Left ventricle myocardium inferior (tissue), 1 donor: ENCODE measurements at regions not wholly inside any gene's neighbourhood (a gene's known extent, or its start where the extent isn't known, plus 50 kb on each side); places are given as distances from the start of the nearest gene placed in this dataset.

Experiments used
- DNase-seq: peaks from one replicate; pipeline ENCODE4 v3.0.0-alpha.2; 2020
- H3K27ac ChIP-seq: fragments of 200-600 bp; replicated peaks from 2 replicates; pipeline ENCODE4 v1.8.0; 2021
- H3K27me3 ChIP-seq: fragments of 200-600 bp; 2 replicates; pipeline ENCODE4 v1.8.0; 2021; ENCODE audit warnings: low read depth
- H3K36me3 ChIP-seq: fragments of 200-600 bp; 2 replicates; pipeline ENCODE4 v1.8.0; 2021
- H3K4me1 ChIP-seq: fragments of 200-600 bp; 2 replicates; pipeline ENCODE4 v1.8.0; 2021
- H3K4me3 ChIP-seq: fragments of 200-600 bp; 2 replicates; pipeline ENCODE4 v1.8.0; 2021; ENCODE audit warnings: mild to moderate bottlenecking, moderate library complexity
- H3K9me3 ChIP-seq: fragments of 200-600 bp; replicated peaks from 2 replicates; pipeline ENCODE4 v1.8.0; 2021
- CTCF ChIP-seq: fragments of 200-600 bp; IDR thresholded peaks from 2 replicates; pipeline ENCODE4 v1.8.0; 2021; ENCODE audit warnings: antibody characterized with exemption, mild to moderate bottlenecking, borderline replicate concordance
- intact Hi-C: fragments of 100-400 bp; cut with micrococcal nuclease; formaldehyde crosslinking; loops from one replicate; pipeline ENCODE4 v1.11.0; 2022
- donor health status: DM: no; HTN: yes; CAD: no; lungs with severe emphysema.

DNA sequence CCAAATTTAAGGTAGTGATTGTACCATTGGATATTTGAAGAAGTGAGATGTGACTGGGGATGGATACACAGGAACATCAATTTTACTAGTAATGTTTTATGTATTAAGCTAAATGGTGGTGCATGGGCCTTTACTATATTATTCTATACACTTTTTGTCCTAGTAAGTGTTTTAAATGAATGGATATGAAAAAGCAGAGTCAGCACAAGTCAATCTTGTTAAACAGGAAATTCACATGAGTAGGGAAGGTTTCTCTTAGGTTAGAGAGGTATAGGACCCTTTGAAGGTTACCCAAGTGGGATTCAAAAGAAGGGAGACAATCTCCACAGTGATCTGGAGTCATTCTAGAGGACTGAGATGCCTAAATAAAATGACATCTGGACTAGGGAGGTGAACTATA lies 71.8 kb upstream of the NCKAP5 start:
- Histone ChIP-seq H3K4me1 (peaks cover 12% of the 10 kb centered on the region), H3K27ac (no peak overlapping the region), H3K9me3 (no peaks in the 10 kb centered on the region), H3K27me3 (no peaks in the 10 kb centered on the region), H3K4me3 (no peak overlapping the region), H3K36me3 (no peaks in the 10 kb centered on the region)
- no peak for TF ChIP-seq CTCF
- intact Hi-C loops, result no loop called here
- no peak for DNase-seq

- Histone ChIP-seq H3K9me3 (peaks cover 5% of the 10 kb centered on the region), H3K27me3 (no peaks in the 10 kb centered on the region), H3K36me3 (no peaks in the 10 kb centered on the region), H3K4me3 (no peak overlapping the region), H3K27ac (no peak overlapping the region), H3K4me1 (peaks cover 12% of the 10 kb centered on the region)
- TF ChIP-seq CTCF, result peak; percentile 21
- DNase-seq, result no peak
- intact Hi-C loops, result no loop called here
These were observed 73.2 kb upstream of the NCKAP5 start for GRCh38 chr2:133641497-133641896.

GRCh38 chr2:133641942-133642725 lies 73.9 kb upstream of the NCKAP5 start:
- Histone ChIP-seq H3K4me1 (peaks cover 12% of the 10 kb centered on the region), H3K27me3 (no peaks in the 10 kb centered on the region), H3K36me3 (no peaks in the 10 kb centered on the region), H3K27ac (no peak overlapping the region), H3K4me3 (no peak overlapping the region), H3K9me3 (peaks cover 8% of the 10 kb centered on the region)
- TF ChIP-seq CTCF, result no peak
- intact Hi-C loops, result no loop called here
- no peak for DNase-seq

DNA sequence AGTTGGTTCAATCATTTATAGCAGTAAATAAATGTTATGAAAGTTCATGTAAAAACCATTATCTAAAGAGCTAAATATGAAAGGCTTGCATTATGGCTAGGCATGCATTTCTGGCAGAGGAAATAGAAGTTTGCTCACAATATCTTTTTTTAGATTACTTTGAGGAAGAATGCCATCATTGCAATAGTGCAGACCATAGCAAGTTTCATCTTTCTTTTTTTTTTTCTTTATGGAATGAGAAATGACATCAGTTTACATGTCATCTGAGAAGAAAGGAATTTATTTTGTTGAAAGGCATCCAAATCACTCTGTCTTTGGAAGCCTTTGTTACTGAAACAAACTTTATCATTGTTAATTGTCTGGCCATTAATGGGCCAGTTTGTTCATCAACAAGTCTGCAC lies 74.5 kb upstream of the NCKAP5 start:
- peaks cover 12% of the 10 kb centered on the region for H3K4me1 ChIP-seq
- intact Hi-C loops, result no loop called here
- no peaks in the 10 kb centered on the region for H3K36me3 ChIP-seq
- no peaks in the 10 kb centered on the region for H3K27me3 ChIP-seq
- TF ChIP-seq CTCF, result no peak
- DNase-seq, result no peak
- no peak overlapping the region for H3K4me3 ChIP-seq
- H3K27ac ChIP-seq, result no peak overlapping the region
- H3K9me3 ChIP-seq, result peaks cover 8% of the 10 kb centered on the region

GRCh38 chr2:133643863-133644262 lies 75.6 kb upstream of the NCKAP5 start:
- intact Hi-C loops, result no loop called here
- DNase-seq, result no peak
- no peak overlapping the region for H3K4me3 ChIP-seq
- H3K27ac ChIP-seq, result no peak overlapping the region
- peaks cover 8% of the 10 kb centered on the region for H3K9me3 ChIP-seq
- peaks cover 12% of the 10 kb centered on the region for H3K4me1 ChIP-seq
- H3K36me3 ChIP-seq, result no peaks in the 10 kb centered on the region
- TF ChIP-seq CTCF, result no peak
- no peaks in the 10 kb centered on the region for H3K27me3 ChIP-seq
